Caco-2 (cell line): ENCODE measurements at regions not wholly inside any gene's neighbourhood (a gene's known extent, or its start where the extent isn't known, plus 50 kb on each side); places are given as distances from the start of the nearest gene placed in this dataset.

ENCODE experiments used
- BruUV-seq: library from RNA; stranded (reverse); fragments of 400-500 nt; replicated peaks from 2 replicates; lab custom pipeline; 2021; lab: Mats Ljungman, UMichigan
- CTCF ChIA-PET: fragments of 300-600 bp; sonication (Branson Sonifier 250); formaldehyde crosslinking; loops from one replicate; lab custom pipeline; 2022; ENCODE audit warnings: antibody characterized with exemption; lab: Charles Lee
- POLR2A ChIA-PET: fragments of 300-600 bp; sonication (Branson Sonifier 250); formaldehyde crosslinking; loops from one replicate; lab custom pipeline; 2022; ENCODE audit warnings: antibody characterized with exemption; lab: Charles Lee
- DNase-seq, 2 experiments: peaks; one replicate each; pipeline versions ENCODE4 v3.0.0 to v3.0.0-alpha.2; 2020 to 2022
- H3K27me3 ChIP-seq: replicated peaks from 2 replicates; pipeline ENCODE4 v1.6.0; 2011; ENCODE audit warnings: low read length; ENCODE audit not compliant: control insufficient read depth, insufficient read depth
- H3K36me3 ChIP-seq: 2 replicates; pipeline ENCODE4 v1.5.1; 2011; ENCODE audit warnings: low read length; ENCODE audit not compliant: control insufficient read depth, insufficient read depth
- H3K4me1 ChIP-seq: fragments of 250-450 bp; sonication (Bioruptor Pico); 2 replicates; pipeline ENCODE4 v1.5.1; 2020; ENCODE audit warnings: mild to moderate bottlenecking
- H3K4me3 ChIP-seq: 2 replicates; pipeline ENCODE4 v1.5.1; 2011; ENCODE audit warnings: low read depth, mild to moderate bottlenecking, control low read depth, low read length
- H3K9me3 ChIP-seq: fragments of 250-450 bp; sonication (Bioruptor Pico); 2 replicates; pipeline ENCODE4 v1.5.1; 2020; ENCODE audit warnings: mild to moderate bottlenecking, moderate library complexity
- H3K27ac Mint-ChIP-seq: one replicate; pipeline ENCODE4 v1.8.0; 2022; ENCODE audit warnings: mixed read lengths; ENCODE audit not compliant: unreplicated experiment
- H3K27me3 Mint-ChIP-seq: one replicate; pipeline ENCODE4 v1.8.0; 2022; ENCODE audit warnings: mixed read lengths; ENCODE audit not compliant: insufficient read depth, unreplicated experiment
- H3K36me3 Mint-ChIP-seq: one replicate; pipeline ENCODE4 v1.8.0; 2022; ENCODE audit warnings: mild to moderate bottlenecking, mixed read lengths; ENCODE audit not compliant: insufficient read depth, unreplicated experiment
- H3K4me1 Mint-ChIP-seq: one replicate; pipeline ENCODE4 v1.8.0; 2022; ENCODE audit warnings: low read depth, mixed read lengths; ENCODE audit not compliant: unreplicated experiment
- H3K4me3 Mint-ChIP-seq: one replicate; pipeline ENCODE4 v1.8.0; 2022; ENCODE audit warnings: mild to moderate bottlenecking, moderate library complexity, mixed read lengths; ENCODE audit not compliant: unreplicated experiment
- H3K9me3 Mint-ChIP-seq: one replicate; pipeline ENCODE4 v1.8.0; 2022; ENCODE audit warnings: mixed read lengths; ENCODE audit not compliant: unreplicated experiment
- CTCF ChIP-seq, 2 experiments: fragments of 200-600 bp in 1 of 2; IDR thresholded peaks; 1 replicate in 1 of 2; 2 replicates in 1 of 2; pipeline versions ENCODE4 v1.5.1 to v1.8.0; 2011 to 2022; ENCODE audit warnings: antibody characterized with exemption in 1 of 2, control low read depth in 1 of 2, inconsistent platforms in 1 of 2, low read depth in 1 of 2, low read length in 1 of 2, mild to moderate bottlenecking in 1 of 2, moderate library complexity in 1 of 2; ENCODE audit not compliant: insufficient read depth in 1 of 2, severe bottlenecking in 1 of 2, unreplicated experiment in 1 of 2
- intact Hi-C: fragments of 100-400 bp; cut with micrococcal nuclease; formaldehyde crosslinking; loops from one replicate; pipeline ENCODE4 v1.10.0; 2022; ENCODE audit not compliant: unreplicated experiment

GRCh38 chr12:115338566-115339294, 654.8 kb upstream of the TBX3 start:
- Histone ChIP-seq H3K36me3 (no peaks in the 10 kb centered on the region), H3K27me3 (no peaks in the 10 kb centered on the region), H3K4me1 (no peaks in the 10 kb centered on the region), H3K9me3 (no peaks in the 10 kb centered on the region), H3K4me3 (no peak overlapping the region)
- no TSS peak for BruUV-seq
- POLR2A ChIA-PET, result no interaction called here
- no peaks in the 10 kb centered on the region for H3K4me1 Mint-ChIP-seq
- peaks cover 3% of the 10 kb centered on the region for H3K27me3 Mint-ChIP-seq
- H3K9me3 Mint-ChIP-seq, result peaks cover 13% of the 10 kb centered on the region
- intact Hi-C loops, result no loop called here
- DNase-seq, result no peak
- no peak for TF ChIP-seq CTCF (IDR thresholded peaks at IDR 0.05; ENCODE audit: insufficient read depth in 1 of 2, low read depth in 1 of 2, low read length in 1 of 2, severe bottlenecking in 1 of 2, unreplicated experiment in 1 of 2)
- peaks cover 6% of the 10 kb centered on the region for H3K36me3 Mint-ChIP-seq
- no peak overlapping the region for H3K4me3 Mint-ChIP-seq
- H3K27ac Mint-ChIP-seq, result no peak overlapping the region
- CTCF ChIA-PET, result no interaction called here

- no peak for DNase-seq
- peaks cover 3% of the 10 kb centered on the region for H3K27me3 Mint-ChIP-seq
- H3K9me3 Mint-ChIP-seq, result peaks cover 5% of the 10 kb centered on the region
- H3K27me3 ChIP-seq, result no peaks in the 10 kb centered on the region
- no peaks in the 10 kb centered on the region for H3K9me3 ChIP-seq
- peaks cover 6% of the 10 kb centered on the region for H3K36me3 Mint-ChIP-seq
- no peak overlapping the region for H3K4me3 ChIP-seq
- no peak for TF ChIP-seq CTCF (IDR thresholded peaks at IDR 0.05; ENCODE audit: insufficient read depth in 1 of 2, low read depth in 1 of 2, low read length in 1 of 2, severe bottlenecking in 1 of 2, unreplicated experiment in 1 of 2)
- BruUV-seq, result no TSS peak
- intact Hi-C loops, result no loop called here
- H3K4me1 Mint-ChIP-seq, result no peaks in the 10 kb centered on the region
- H3K4me3 Mint-ChIP-seq, result no peak overlapping the region
- ChIA-PET CTCF (no interaction called here), POLR2A (no interaction called here)
- no peaks in the 10 kb centered on the region for H3K4me1 ChIP-seq
- H3K36me3 ChIP-seq, result no peaks in the 10 kb centered on the region
- no peak overlapping the region for H3K27ac Mint-ChIP-seq
These were observed 653.9 kb upstream of the TBX3 start for GRCh38 chr12:115337693-115338543.

GRCh38 chr12:115336506-115336905, 652.5 kb upstream of the TBX3 start:
- DNase-seq, result no peak
- H3K4me3 ChIP-seq, result no peak overlapping the region
- H3K36me3 ChIP-seq, result no peaks in the 10 kb centered on the region
- no peak for TF ChIP-seq CTCF (IDR thresholded peaks at IDR 0.05; ENCODE audit: insufficient read depth in 1 of 2, low read depth in 1 of 2, low read length in 1 of 2, severe bottlenecking in 1 of 2, unreplicated experiment in 1 of 2)
- intact Hi-C loops, result no loop called here
- Mint-ChIP-seq H3K4me3 (no peak overlapping the region), H3K36me3 (peaks cover 6% of the 10 kb centered on the region), H3K4me1 (no peaks in the 10 kb centered on the region), H3K27me3 (peaks cover 3% of the 10 kb centered on the region), H3K27ac (no peak overlapping the region), H3K9me3 (no peaks in the 10 kb centered on the region)
- H3K27me3 ChIP-seq, result no peaks in the 10 kb centered on the region
- no peaks in the 10 kb centered on the region for H3K9me3 ChIP-seq
- BruUV-seq, result no TSS peak
- no peaks in the 10 kb centered on the region for H3K4me1 ChIP-seq
- ChIA-PET CTCF (no interaction called here), POLR2A (no interaction called here)
